ENCODE measurements at regions not wholly inside any gene's neighbourhood (a gene's known extent, or its start where the extent isn't known, plus 50 kb on each side); places are given as distances from the start of the nearest gene placed in this dataset.

DNA sequence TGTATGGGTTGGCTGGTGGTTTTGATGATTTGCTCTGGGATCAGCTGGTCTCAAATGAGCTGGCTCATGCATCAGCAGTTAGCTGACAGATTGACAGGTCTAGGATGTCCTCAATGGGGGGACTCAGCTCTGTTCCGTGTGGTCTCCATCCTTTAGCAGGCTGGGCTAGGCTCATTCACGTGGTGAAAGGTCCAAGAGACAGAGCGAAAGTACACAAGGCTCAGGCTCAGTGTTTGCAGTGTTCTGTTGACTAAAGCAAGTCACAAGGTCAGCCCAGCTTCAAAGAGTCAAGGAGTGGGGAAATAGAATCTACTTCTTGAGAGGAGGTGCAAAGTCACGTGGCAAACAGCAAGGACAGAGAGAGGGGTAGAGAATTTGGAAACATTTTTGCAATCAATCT is 126.5 kb upstream of the CMC1 start:
- H3K4me2 ChIP-seq (replicated peaks; ENCODE audit: extremely low read depth, low read length, poor library complexity, severe bottlenecking), result no peak overlapping the region
- intact Hi-C loops (cut with micrococcal nuclease), result no loop called here
- H4K20me1 ChIP-seq (ENCODE audit: insufficient read depth, low read length), result no peaks in the 10 kb centered on the region
- H3K9ac ChIP-seq (ENCODE audit: insufficient read depth, low read length, poor library complexity, severe bottlenecking), result no peak overlapping the region
- no peak for TF ChIP-seq CTCF (IDR thresholded peaks at IDR 0.05)
- H2AFZ ChIP-seq (ENCODE audit: insufficient read depth, low read depth, low read length, poor library complexity, severe bottlenecking), result no peak overlapping the region
- H3K27ac ChIP-seq (ENCODE audit: low read depth in 1 of 2, low read length in 2 of 2), result no peak overlapping the region
- Mint-ChIP-seq H3K27ac (no peak overlapping the region), H3K4me3 (no peak overlapping the region), H3K9me3 (peaks cover 0 to 4% (median 2%) of the 10 kb centered on the region in 7 donors), H3K27me3 (ENCODE audit: low read depth in 3 of 3) (peaks cover 1 to 3% (median 2%) of the 10 kb centered on the region in 3 donors), H3K4me1 (no peaks in the 10 kb centered on the region), H3K36me3 (no peaks in the 10 kb centered on the region)
- WGBS (ENCODE audit: insufficient coverage), result 100% methylated on average over 3 of the region's 4 CpGs
- H3K4me3 ChIP-seq (replicated peaks in 1 of 3; ENCODE audit: low read depth in 2 of 3, low read length in 3 of 3), result no peak overlapping the region
- no peaks in the 10 kb centered on the region for H3K9me3 ChIP-seq (replicated peaks in 1 of 2; ENCODE audit: control insufficient read depth in 1 of 2, insufficient read depth in 1 of 2, low read length in 2 of 2)
- H3K4me1 ChIP-seq (ENCODE audit: control insufficient read depth in 1 of 2, insufficient read depth in 2 of 2, low read length in 2 of 2), result no peaks in the 10 kb centered on the region
- H3K36me3 ChIP-seq (replicated peaks in 1 of 2; ENCODE audit: control insufficient read depth in 1 of 2, insufficient read depth in 2 of 2, low read length in 2 of 2), result no peaks in the 10 kb centered on the region
- no peaks in the 10 kb centered on the region for H3K79me2 ChIP-seq (ENCODE audit: insufficient read depth, low read length)
- DNase-seq, result no peak
- H3K27me3 ChIP-seq (ENCODE audit: control insufficient read depth in 2 of 2, insufficient read depth in 2 of 2, low read length in 2 of 2), result no peaks in the 10 kb centered on the region

- no peak for TF ChIP-seq CTCF (IDR thresholded peaks at IDR 0.05)
- peaks cover 1 to 3% (median 2%) of the 10 kb centered on the region in 3 donors for H3K27me3 Mint-ChIP-seq (ENCODE audit: low read depth in 3 of 3)
- Histone ChIP-seq H3K4me1 (ENCODE audit: control insufficient read depth in 1 of 2, insufficient read depth in 2 of 2, low read length in 2 of 2) (no peaks in the 10 kb centered on the region), H3K79me2 (ENCODE audit: insufficient read depth, low read length) (no peaks in the 10 kb centered on the region), H4K20me1 (ENCODE audit: insufficient read depth, low read length) (no peaks in the 10 kb centered on the region), H3K9ac (ENCODE audit: insufficient read depth, low read length, poor library complexity, severe bottlenecking) (no peak overlapping the region), H3K27ac (ENCODE audit: low read depth in 1 of 2, low read length in 2 of 2) (no peak overlapping the region), H3K4me3 (replicated peaks in 1 of 3; ENCODE audit: low read depth in 2 of 3, low read length in 3 of 3) (no peak overlapping the region), H3K9me3 (replicated peaks in 1 of 2; ENCODE audit: control insufficient read depth in 1 of 2, insufficient read depth in 1 of 2, low read length in 2 of 2) (no peaks in the 10 kb centered on the region), H3K36me3 (replicated peaks in 1 of 2; ENCODE audit: control insufficient read depth in 1 of 2, insufficient read depth in 2 of 2, low read length in 2 of 2) (no peaks in the 10 kb centered on the region), H3K27me3 (ENCODE audit: control insufficient read depth in 2 of 2, insufficient read depth in 2 of 2, low read length in 2 of 2) (no peaks in the 10 kb centered on the region), H3K4me2 (replicated peaks; ENCODE audit: extremely low read depth, low read length, poor library complexity, severe bottlenecking) (no peak overlapping the region), H2AFZ (ENCODE audit: insufficient read depth, low read depth, low read length, poor library complexity, severe bottlenecking) (no peak overlapping the region)
- no peak for DNase-seq
- intact Hi-C loops (cut with micrococcal nuclease), result no loop called here
- WGBS (ENCODE audit: insufficient coverage), result no CpG with 5 or more reads among the region's 1 CpG
- H3K36me3 Mint-ChIP-seq, result no peaks in the 10 kb centered on the region
- no peaks in the 10 kb centered on the region for H3K4me1 Mint-ChIP-seq
- H3K4me3 Mint-ChIP-seq, result no peak overlapping the region
- H3K27ac Mint-ChIP-seq, result no peak overlapping the region
- H3K9me3 Mint-ChIP-seq, result peaks cover 0 to 4% (median 2%) of the 10 kb centered on the region in 7 donors
Observed at GRCh38 chr3:28115316-28115715, 126.1 kb upstream of the CMC1 start.
